IPS DF 4.7 (cell line): ENCODE measurements at regions not wholly inside any gene's neighbourhood (a gene's known extent, or its start where the extent isn't known, plus 50 kb on each side); places are given as distances from the start of the nearest gene placed in this dataset.

Source experiments
- DNase-seq: peaks from one replicate; pipeline ENCODE4 v3.0.0-alpha.2; 2013; ENCODE audit warnings: low spot score; ENCODE audit errors: extremely low read depth

DNA sequence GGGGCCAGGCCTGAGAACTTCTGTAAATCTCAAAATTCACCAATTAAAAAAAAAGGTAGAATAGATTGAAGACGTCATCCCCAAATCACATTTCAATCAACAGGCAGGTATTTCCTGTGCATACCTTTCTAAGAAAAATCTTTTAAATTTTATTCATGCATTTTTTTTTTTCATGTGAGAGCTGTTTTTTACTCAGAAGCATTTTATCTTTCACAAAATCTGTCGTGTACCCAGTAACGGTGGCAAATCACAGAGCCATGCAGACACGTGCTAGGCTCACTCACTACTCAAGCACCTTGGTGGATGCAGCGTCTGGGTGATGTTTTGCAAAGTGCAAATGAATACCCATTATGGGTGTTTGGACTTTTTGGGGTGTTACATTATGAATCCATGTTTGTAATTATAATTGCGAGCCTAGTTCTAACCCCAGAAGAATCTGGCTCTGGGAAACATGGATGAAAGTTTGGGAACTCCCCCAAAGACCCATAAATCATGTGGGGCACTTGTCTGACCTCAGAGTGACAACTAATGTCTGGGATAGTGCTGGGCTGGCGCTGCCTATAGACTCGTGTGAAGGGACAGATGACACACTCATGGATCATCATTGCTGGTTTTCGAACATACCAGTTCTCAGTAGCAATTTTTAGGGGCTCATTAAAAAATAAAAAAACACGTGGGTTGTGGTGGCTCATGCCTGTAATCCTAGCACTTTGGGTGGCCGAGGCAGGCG is 335.2 kb downstream of the LPIN1 start:
- DNase-seq: no peak

DNA sequence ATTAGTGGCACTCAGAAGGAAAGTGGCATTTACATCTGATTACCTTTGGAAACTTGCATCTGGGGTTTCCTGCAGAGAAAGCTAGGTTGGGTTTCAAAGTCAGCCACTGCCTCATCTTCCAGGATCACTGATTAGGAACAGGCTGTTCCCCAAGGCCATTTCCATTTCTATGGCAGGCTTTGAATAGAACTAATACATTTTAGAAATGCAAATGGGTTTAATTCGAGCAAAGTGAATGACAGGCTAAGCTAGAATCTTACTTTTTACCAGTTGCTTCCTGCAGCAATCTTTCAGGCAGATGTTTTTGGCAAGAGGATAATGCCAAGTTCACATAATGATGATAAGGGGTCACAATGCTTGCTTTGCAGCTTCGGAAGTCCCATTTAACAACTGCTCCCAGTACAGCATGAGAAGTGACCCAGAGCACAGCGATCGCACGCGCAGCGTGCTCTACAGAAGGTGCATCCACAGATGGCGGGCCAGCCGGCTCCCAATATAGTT is 336.7 kb downstream of the LPIN1 start:
- DNase-seq: peak; percentile 89

DNA sequence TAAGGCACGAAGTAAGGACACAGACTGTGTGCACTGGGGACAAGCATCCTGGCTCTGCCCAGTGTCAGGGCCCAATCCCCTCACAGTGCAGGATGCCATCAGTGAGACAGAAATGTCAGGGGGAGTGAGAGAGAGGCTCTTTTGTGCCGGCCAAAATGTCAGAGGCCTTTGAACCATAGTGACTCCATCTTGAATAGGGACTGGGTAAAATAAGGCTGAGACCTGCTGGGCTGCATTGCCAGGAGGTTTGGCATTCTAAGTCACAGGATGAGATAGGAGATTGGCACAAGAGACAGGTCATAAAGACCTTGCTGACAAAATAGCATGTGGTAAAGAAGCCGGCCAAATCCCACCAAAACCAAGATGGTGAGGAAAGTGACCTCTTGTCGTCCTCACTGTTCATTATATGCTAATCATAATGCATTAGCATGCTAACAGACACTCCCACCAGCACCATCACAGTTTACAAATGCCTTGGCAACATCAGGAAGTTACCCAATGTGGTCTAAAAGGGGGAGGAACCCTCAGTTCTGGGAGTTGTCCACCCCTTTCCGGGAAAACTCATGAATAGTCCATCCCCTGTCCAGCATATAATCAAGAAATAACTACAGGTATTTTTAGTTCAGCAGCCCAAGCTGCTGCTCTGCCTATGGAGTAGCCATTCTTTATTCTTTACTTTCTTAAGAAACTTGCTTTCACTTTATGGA is 337.4 kb downstream of the LPIN1 start:
- no peak for DNase-seq

DNA sequence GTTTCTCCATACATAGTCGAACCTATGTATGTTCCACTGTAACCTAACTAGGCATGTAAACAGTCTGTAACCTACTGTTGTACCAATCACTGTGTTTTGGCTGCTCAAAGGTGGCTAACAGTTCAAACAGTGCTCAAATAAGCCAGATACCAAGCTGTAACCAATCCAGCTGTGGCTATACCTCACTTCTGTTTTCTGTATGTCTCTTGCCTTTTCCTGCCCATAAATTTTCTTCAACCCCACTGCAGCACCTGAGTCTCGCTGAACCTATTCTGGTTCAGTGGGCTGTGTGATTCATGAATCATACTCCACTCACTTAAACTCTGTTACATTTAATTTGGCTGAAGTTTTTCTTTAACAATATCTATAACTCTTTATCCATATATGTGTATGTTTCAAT is 340.7 kb downstream of the LPIN1 start:
- DNase-seq: no peak

DNA sequence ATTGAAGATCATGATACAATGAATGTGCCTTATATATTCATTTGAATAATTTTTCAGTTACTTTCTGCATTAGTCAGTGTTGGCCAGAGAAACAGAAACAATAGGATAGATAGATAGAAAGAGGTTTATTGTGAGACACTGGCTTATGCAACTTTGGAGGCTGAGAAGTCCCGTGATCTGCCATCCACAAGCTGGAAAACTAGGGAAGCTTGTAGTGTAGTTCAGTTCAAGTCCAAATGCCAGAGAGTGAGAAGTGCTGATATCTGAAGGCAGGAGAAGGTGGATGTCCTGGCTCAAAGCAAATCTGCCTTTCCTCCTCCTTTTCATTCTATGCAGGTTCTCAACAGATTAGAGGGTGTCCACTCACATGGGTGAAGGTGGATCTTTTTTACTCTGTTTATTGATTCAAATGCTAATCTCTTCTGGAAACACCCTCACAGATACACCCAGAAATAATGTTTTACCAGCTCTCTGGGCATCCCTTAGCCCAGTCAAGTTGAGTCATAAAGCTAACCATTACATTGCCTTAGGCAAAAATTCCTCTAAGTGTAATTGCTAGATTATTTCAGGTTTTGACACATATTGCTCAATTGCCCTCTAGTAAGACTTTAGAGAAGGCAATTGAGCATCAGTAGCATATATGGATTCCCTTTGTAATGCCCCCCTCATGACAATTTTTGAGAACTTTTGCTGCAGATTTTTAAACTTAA is 341.4 kb downstream of the LPIN1 start:
- DNase-seq: no peak

DNA sequence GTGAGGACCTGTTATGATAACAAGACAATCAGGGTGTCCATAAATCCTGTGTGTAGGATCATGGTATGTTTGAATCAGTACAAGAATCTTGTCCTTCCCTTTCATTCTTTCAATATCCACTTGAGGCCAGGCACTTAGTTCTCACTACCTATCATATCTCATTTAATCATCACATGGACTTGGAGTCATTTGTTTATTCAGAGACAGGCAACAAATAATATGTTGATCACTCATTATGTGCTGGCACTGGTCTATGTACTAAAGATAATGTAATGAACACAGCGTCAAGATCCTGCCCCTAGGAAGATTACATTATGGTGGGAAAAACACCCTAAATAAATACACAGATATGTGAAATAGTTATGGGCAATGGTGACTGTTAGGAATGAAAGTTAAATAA is 342.6 kb downstream of the LPIN1 start:
- DNase-seq: no peak

DNA sequence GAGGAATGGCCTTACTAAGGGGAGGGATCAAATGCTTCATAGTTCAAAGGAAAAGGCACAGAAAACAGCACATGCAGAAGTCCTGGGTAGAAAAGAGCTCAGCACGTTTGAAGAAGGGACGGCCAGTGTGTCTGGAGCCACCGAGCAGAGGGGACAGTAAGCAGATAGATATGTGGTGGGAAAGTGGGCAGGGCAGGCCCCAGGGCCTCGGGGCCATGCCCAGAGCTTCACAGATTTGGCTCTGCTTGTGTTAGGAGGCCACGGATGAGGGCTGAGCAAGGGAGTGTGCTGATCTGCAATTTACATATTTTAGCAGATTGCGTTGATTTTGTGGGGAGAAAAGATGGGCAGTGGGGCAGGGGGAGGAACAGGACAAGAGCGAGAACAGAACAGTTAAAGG is 343.1 kb downstream of the LPIN1 start:
- no peak for DNase-seq

DNA sequence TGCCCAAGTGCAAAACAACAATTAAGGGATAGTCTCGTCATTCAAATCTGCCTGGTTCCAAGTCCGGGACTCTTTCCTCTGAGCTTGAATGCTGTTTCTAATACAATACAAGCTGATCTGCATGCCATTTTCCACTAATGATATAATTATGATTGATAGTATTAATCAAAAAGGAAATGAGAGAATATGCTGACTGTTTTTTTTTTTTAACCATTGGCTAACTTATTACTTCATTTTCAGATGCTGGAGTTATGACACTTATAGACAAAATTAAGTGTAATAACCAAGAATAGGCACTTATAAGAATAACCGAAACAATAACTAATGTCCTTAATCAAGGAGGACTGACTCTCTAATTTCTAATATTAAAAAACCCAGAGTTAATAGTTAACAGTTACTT is 343.6 kb downstream of the LPIN1 start:
- DNase-seq: no peak

DNA sequence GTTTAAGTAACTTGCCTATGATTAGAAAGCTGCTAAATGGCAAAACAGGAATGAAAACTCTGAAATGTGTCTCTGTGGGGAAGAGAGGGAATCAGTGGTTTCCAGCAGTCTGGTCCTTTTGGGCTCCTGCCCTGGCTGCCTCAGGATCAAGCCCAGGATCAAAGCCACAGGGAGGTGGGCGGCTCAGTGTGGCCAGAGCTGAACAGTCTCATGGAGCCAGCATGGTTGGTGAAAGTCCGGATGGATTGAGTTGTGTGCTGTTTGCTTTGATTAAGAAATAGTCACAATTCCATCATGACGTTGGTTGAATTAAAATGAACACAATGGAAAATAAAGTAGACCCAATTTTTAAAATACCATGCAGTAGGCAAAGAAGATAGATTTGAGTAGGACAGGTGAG is 344.2 kb downstream of the LPIN1 start:
- DNase-seq: no peak

DNA sequence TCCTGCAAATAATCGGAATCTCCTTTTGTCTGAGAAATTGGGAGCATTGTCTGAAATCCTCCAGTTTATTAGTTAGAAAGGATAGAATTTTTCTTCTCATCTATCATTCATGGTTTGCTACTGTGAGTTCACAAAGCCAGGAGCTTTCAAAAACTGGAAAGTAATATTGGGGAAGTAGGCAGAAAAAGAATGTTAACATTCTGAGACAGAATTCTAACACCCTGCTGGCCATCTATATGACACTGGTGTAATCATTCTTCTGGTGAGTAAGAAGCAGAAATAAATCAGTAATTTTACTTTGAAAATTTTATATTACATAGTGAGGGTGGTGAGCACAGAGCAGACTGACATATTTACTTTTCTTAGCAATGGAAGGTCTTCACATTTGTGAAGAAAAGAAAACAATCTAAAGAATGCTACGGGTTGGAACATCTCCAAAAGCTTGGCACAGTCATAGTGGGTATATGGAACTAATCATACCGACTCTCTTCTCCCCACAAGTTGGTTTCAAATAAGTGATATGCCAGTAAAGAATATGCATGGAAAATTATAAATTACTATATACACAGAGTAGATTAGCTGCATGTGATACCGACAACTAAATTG is 344.9 kb downstream of the LPIN1 start:
- no peak for DNase-seq

DNA sequence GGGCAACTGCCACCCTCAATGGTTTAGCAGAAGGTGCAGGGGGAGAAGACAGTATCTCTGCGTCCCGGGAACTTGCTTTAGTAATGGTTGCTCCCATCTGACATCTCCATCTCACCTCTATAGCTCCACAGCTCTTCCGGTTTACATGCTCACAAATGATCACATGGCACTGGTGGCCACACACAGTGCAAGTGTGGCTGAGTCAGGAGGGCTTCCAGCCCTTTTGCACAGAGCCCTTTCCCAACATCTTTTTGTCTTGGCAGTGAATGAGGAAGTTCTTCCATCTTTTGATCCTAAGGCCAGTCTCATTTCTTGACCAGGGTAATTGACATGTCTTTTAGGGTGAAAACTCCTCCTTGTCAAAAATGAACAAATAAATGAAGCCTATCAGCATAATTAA is 347.7 kb downstream of the LPIN1 start:
- no peak for DNase-seq

DNA sequence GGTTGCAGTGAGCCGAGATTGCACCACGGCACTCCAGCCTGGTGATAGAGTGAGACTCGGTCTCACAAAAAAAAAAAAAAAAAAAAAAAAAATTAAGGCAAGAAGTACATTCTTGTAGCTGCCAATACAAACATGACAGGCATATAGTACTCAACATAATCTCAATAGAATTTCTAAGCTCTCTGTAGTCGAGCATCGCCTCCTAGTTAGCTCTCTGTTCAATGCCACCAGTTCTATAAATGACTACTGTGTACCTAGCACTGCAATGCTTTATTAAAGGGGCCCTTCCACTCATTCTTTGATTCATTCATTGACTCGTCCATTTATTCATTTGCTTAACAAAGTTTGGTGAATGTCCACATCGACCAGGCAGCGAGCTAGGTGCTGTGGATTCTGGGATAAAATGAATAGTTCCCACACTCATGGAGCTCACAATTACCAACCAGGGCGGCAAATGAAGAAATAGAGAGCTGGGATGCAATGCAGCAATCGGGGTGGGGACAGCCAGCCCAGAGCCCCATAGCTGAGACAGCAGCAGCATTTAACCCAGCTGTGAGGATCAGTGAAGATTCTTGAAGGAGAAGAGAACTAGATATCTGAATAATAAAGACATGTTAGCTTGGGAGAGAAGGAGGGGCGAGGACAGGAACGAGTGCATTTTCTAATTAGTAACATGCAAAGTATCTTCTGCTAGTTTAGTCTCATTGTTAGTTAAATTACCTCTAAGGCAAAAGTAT is 349.8 kb downstream of the LPIN1 start:
- peak; percentile 58 for DNase-seq

DNA sequence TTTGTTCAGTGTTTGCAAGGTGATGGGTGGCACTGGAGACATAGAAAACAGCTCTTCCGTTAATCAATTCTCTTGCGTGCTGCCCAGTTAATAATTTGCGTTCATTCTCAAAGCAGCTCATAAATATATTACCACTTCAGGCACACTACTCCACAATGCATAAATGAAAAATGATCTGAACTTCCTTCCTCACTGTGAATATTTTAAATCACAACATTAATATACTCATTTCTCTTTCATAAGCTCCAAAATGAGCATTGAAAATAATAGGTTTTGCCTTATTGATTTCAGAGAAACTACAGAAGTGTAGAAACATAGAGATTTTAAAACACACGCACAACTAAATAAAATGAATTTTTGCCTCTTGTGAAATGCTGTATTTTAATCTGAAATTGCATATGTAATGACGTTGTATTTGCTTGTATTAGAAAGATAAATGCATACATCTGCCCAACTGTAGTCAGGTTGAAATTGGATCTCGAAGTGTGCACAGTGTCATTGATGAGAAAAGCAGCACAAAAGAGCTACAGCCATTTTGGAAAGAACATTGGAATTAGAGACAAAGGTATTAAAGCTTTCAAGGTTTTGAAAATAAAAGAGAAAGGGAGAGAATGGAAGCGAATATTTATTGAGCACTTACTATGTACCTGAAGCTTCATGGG is 350.5 kb downstream of the LPIN1 start:
- no peak for DNase-seq

DNA sequence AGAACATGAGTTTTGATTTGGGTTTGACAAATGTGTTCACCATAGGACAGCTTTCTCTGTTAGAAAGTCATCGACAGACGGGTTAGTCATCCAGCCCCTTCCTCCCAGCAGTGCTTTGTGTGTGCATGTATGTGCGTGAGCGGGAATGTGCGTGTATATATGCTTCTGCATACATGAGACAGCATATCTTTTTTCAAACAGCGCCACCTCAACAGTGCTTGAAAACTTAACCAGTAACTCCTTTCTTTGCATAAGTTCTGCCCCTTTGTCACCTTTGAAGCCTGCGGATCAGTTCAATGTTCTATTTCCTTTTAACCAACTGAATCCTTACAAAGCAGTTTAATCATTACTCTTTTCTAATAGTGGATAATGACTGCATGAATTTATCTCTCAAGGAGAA is 351.4 kb downstream of the LPIN1 start:
- no peak for DNase-seq

DNA sequence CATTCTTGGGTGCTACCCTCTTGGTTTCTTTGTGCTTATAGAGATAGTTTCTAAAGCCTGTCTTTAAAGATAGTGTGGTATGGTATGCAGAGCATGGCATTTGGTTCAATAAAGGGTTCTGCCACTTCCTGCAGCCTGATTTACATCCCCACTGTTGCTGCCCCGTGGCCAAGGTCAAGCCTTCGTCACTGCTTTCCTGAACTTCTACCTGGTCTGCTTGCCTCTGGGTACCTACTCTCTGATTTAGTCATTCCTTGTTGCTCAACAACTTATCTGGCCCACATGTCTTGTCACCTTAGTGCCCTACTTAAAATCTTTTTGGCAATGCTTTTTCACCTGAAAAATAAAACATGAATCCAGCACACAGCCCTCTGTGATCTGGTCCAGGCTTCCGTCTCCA is 352.9 kb downstream of the LPIN1 start:
- no peak for DNase-seq

DNA sequence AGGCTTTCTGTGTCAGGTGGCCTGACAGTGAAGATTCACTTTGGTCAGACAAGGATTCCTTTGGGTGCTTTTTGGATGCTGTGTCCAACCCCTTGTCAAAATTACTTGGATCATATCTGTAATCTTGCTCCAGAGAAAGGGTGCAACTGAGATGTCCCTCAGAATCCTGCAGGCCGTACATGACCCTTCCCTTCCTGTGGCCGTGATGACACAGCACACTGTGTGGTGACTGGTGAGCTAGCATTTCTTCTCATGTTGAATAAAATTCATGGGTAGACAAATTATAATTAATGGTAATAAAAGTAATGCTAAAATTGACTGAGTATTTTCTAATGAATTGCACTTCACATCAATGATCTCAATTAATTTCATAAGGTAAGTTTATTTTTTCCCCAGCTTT is 356.2 kb downstream of the LPIN1 start:
- no peak for DNase-seq

DNA sequence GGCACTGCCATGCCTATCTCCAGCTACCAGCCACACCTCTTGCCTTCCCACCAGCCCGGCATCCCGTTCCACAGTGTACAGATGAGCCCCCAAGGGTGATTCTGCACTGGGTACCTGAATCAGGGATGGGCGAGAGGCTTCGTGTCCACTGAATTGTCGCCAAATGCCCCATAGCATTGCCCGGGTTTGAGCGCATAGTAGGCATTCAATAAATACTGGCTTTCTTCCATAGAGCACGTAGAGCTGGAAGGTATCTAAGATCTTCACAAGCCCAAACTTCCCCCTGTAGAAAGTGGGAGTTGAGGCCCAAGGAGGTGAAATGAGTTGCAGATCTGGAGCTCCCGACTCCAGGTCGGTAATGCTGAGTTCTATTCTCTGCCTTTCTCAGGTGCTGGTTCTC is 358.7 kb downstream of the LPIN1 start:
- no peak for DNase-seq

DNA sequence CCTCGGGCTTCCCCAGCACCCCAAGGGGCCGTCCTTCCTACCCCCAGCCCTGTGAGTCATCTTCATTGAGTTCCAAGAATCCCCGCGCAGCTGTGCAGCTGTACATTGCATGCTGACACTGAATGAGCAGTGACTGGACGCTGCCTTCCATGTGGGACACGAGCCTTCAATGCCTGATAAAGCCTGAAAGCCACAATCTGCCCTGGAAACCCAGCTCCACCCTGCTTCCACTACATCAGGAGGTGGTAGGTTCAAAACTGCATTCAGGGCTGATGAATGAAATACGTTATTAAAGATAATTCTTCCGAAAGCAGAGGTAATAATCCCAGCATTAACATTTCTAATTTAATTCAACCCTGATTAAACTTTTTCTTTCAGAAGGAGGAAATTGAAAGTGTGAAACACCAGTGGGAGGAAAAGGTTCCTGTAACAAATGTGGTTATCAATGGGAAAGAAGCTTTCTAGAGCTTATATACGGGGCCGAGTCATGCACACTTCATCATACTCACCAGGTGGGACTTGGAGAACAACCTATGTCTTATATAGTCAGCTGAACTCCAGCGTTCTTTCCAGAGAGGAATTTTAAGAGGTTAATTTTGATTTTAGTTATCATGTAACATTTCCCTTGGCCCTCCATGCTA is 360.1 kb downstream of the LPIN1 start:
- DNase-seq: no peak

DNA sequence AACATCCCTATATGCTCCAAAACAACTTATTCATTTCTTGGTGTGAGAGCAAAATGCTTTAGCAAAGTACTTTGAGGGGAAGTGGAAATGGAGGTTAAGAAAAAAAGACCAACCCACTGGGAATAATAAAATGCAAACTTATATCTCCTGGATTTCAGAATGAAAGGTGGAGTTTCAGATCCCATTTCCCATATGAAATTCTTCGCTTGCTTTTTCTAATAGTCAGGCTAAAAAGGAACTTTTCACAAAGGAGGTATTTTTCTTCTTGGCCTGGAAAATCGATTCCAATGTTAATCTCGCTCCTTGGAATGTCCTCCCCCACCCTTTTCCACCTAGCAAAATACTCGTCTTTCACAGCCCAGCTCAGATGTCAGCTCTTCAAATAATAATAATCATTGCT is 360.9 kb downstream of the LPIN1 start:
- DNase-seq: no peak

DNA sequence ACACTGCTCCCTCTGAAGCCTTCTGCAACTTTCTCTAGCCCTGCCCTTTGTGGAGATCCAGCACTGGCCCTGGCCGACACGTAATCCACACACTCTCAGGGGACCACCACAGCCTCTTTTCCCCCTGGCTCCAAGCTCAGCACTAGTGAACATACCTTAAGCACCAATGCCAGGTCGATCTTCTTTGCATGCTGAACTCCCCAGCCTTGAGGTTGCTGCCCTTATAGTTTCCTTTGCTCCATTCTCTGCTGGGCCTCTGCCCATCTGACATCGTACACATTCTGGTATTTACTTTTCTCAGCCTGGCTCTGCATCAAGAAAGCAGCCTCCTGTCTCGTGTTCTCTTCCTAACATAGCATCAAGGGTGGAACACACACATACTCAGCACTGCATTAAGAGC is 361.5 kb downstream of the LPIN1 start:
- no peak for DNase-seq
